DMS153 (cell line): ENCODE measurements at regions not wholly inside any gene's neighbourhood (a gene's known extent, or its start where the extent isn't known, plus 50 kb on each side); places are given as distances from the start of the nearest gene placed in this dataset.
"Not testable (repeated sequence)": the region's sequence is repeated elsewhere in the genome, so short reads cannot be mapped to it uniquely, and the experiment has no call there.

ENCODE experiments used
- DNase-seq: peaks from one replicate; lab custom pipeline; 2025; lab: John Stamatoyannopoulos, UW

DNA sequence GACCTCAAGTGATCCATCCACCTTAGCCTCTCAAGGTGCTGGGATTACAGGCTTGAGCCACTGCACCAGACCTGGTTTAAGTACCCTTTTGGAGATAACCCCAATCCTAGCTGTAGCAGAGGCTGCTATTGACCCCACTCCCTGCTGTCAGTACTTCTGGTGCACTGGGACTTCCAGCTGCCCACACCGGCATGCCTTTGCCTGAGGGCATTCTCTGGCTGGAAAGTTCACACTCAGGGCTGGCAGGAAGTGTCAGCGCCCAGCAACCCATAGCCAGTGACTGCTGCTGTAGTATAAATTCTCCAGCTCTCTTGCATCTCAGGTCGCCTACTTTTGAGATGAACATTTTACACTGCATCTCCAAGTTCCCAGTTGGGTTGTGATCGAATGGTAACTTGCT, 75.3 kb downstream of the UTRN start:
- no peak for DNase-seq

DNA sequence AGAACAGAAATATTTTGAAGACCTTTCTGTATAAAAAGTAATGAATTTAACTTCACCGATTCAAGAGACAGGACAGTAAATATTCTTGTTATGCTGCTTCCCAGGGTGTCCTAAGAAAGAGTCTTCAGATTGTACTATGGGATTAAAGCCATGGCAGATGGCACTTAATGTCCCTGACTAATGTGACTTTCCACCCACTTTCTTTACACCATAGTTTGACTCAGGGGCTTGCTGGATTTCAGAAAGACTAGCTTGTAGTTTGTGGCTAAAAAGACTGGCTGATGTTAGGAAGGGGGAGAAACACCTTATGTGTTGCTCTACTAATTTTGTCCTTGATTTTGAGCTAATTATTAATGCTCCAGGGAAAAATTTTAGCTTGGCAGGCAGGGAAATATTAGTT, 75.9 kb downstream of the UTRN start:
- DNase-seq, result no peak

DNA sequence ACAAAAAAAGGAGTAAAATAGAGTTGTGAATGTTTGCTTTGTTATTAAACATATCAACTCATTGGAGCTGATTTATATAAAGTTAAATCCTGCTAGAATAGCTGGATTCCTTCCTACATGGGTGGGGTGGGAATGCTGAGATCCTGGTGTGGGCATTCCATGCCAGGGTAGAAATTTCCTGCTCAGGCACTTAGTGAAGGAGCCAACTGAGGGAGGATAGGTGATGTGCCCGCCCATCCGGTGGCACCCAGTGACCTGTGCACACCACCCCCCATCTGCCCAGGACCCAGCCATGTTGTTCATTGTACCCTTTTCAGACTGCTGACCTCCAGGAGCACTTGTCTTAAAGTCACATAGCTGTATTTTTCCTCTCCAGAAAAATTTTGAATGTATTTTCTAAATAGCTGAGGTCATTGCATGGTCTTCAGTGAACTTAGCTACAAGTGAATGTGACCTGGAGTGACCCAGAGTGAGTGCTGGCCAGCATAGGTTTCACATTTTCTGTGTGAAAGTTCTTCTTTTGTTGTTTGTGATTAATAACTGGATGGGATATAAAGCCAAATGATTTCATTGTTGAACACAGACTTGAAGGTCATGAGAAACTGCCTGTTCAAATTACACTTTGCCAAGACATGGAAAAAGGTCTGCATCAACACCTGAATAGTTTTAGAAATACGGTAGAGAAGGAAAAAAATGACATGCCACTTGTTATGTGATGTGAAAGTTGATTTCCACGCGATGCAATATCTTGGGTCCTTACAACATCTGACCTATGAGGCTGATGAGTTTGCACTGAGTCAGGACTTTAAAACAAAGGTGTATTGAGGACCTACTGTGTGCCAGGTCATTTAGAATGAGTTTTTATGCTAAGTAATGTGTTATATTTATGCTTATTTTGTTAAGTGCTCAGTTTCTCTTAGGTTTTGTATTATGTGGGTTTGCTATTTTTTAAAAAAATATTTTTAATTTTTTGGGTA, 77.2 kb downstream of the UTRN start:
- DNase-seq, result no peak

DNA sequence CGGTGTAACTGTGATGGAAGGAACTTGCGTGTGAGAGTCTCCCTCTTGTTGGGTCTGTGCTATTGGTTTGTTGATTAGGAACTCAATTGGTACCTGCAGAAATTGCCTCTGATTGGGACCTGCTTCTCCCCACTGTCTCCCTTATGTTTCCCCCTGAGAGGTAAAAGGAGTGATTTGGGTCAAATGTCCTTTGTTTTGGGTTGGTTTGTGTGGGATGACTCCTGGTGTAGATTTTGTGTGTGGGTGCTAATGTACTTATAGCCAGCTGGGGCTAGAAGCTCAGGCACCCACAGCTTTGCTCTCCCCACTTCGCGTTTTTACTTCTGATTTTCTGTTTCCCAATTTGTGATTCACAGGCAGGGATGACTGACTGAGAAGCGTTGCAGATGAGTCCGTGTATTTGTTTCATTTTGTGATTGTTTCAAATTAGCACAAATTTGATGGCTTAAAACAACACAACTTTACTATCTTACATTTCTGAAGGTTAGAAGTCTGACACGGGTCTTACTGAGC, 79.1 kb downstream of the UTRN start:
- no peak for DNase-seq

DNA sequence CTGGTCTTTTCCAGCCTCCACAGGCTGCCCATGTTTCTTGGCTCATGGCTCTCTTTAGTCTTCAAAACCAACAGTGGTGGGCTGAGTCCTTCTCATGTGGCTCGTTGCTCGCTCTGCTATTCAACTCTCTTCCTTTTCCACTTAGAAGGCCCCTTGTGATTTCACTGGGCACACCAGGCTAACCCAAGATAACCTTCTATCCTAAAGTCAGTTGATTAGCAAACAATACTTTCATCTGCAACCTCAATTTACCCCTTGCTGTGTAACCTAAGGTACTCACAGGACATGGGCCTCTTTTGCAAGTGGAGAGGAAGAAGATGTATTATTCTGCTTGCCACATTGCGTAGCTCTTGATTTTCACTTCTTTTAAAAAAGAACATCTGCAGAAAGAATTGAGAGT, 79.6 kb downstream of the UTRN start:
- no peak for DNase-seq

DNA sequence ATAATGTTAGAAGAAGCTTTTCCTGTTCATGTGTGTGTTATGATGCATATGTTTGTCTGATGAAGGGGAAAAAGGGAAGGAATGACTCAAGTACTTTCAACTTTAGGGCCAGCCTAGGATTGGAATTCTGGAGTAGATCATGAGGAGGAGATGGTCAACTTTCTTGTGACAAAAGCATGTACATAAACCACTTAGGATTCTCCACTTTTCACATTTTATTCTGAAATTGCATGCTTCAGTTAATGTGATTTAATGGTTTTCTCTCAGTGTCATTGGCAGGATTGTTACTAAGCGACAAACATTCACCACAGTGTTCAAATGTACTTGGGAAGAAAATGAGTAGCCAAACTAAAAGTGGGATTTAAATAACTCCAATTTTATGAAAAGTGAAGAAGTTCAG, 80.1 kb downstream of the UTRN start:
- no peak for DNase-seq

DNA sequence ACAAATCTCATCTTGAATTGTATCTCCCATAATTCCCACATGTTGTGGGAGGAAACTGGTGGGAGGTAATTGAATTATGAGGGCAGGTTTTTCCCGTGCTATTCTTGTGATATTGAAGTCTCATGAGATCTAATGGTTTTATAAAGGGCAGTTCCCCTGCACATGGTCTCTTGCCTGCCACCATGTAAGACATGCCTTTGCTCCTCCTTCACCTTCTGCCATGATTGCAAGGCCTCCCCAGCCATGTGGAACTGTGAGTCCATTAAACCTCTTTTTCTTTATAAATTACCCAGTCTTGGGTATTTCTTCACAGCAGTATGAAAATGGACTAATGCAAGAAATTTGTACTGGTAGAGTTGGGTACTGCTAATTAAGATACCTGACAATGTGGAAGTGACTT, 84.6 kb downstream of the UTRN start:
- not testable (repeated sequence) for DNase-seq

DNA sequence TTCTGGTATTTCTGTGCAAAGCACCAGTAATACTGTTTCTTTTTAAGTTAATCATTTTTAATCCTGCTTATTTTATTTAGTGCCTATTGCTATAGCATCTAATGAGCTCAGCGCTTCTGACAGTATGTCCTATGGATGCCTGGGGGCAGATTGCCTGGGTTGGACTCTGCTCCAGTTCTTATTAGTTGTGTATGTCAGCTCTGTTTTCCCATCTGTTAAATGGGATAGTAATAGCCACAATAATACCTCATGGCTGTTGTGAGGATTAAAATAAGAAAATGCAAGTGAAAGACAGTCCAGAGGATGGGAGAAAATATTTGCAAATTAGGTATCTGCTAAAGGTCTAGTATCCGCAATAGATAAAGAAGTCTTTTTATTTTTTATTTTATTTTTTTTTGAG, 87.0 kb downstream of the UTRN start:
- DNase-seq, result no peak

DNA sequence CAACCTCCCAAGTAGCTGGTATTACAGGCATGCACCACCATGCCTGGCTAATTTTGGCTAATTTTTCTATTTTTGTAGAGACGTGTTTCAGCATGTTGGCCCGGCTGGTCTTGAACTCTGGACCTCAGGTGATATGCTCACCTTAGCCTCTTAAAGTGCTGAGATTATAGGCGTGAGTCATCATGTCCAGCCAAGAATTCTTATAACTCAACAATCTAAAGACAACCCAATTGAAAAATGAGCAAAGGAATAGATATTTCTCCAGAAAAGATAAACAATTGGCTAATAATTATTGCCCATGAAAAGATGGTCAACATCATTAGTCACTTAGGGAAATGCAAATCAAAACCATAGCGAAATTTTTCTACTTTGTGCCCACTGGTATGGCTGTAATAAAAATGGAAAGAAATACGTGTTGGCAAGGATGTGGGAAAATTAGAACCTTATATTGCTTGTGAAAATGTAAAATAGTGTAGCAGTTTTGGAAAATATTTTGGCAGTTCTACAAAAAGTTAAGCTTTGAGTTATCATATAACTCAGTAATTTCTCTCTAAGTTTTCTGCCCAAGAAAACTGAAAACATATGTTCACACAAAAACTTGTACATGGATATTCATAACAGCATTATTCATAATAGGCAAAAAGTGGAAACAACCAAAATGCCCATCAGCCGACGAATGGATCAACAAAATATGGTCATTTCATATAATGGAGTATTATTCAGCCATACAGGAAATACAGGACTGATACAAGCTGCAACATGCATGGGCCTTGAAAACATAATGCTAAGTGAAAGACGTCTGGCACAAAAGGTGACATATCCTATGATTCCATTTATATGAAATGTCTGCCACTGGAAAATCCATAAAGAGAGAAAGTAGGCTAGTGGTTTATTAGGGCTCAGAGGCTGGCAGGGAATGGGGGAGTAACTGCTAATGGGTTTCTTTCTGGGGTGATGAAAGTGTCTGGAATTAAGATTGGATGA, 87.8 kb downstream of the UTRN start:
- no peak for DNase-seq

DNA sequence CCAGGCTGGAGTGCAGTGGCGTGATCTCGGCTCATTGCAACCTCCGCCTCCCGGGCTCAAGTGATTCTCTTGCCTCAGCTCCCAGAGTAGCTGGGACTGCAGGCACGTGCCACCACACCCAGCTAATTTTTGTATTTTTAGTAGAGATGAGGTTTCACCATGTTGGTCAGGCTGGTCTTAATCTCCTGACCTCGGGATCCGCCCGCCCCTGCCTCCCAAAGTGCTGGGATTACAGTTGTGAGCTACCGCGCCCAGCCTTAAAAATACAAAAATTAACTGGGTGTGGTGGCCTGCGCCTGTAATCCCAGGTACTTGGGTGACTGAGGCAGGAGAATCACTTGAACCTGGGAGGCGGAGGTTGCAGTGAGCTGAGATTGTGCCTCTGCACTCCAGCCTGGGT, 89.4 kb downstream of the UTRN start:
- not testable (repeated sequence) for DNase-seq

DNA sequence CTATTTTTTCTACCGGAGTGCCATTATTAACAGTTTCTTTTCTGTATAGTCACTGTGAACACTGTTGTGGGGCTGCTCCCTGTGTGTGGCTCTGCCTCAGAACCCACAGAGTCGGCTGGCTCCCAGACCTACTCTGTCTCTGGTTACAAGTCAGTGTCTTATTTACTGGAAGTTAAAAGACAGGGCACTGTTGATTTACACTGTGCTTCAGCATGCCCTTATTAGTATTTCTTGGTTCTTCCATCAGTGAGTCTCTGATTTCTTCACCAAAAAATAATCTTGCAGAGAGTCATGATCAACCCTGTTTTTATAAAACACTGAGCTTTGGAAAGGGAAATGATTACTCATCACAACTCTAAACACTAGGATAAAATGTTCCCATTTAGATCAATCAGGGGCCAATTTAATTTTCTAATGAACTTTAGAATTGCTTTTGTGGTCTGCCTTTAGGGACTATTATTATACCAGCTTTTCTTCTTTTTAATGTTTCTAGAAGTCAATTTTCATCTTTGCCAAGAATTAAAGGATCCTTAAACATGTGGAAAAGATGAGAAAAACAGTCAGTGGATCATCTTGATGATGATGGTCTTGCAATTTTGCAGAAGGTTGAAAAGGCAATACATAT, 92.6 kb downstream of the UTRN start:
- no peak for DNase-seq

DNA sequence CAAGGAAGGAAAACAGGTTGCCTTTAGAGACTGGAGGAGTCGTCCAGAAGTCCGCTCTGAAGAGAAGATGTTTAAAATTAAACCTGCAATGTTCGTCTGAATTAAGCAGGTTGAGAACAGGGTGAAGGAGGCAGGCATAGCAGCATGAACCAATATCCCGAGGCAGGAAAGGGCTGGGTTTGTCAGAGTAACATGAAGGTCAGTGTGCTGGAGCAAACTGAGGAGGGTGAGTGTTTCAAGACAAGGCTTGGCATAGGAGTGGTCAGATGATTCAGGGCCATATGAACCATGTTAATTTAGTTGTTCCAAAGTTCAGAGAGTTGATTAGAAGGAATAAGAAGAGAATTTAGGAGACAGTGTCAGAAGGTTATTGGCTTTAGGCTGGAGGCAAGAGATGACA, 93.3 kb downstream of the UTRN start:
- no peak for DNase-seq

DNA sequence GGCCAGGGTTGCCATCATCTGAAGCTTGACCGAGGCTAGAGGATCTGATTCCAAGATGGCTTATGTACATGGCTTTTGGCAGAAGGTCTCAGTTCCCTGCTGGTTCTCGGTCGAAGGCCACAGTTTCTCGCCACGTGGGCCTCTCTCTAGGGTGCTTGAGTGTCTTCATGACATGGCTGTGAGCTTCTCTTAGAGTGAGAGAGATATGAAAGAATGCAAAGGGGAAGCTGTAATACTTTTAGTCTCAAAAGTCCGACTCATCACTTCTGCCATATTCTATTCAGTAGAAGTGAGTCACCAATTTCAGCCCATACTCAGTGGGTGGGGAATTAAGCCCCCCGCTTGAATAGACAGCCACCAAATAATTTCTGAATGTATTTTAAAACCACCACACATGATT, 94.2 kb downstream of the UTRN start:
- DNase-seq, result no peak

DNA sequence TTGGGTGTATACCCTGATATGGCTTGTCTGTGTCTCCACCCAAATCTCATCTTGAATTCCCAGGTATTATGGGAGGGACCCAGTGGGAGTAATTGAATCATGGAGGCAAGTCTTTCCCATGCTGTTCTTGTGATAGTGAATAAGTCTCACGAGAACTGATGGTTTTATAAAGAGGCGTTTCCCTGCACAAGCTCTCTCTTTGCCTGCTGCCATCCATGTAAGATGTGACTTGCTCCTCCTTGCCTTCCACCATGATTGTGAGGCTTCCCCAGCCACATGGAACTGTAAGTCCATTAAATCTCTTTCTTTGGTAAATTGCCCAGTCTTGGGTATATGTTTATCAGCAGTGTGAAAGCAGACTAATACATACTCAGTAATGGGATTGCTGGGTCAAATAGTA, 96.4 kb downstream of the UTRN start:
- not testable (repeated sequence) for DNase-seq

DNA sequence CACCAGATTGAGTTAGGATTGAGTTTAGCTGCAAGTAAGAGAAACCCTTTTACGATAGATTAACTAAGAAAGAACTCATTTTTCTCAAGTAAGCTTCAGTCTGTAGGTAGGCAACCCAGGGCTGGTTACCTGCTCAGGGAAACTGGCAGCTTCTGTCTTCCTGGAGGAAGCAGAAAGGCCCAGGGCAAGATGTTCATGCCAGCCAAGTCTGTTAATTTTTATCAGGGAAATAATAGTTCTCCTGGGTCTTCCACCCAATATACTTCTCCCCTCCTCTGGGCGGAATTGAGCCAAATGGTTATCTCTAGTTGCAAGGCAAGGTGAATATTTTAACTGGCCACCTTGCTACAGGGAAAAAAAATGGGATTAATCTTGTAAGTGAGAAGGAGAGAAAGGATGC, 98.2 kb downstream of the UTRN start:
- DNase-seq, result no peak

DNA sequence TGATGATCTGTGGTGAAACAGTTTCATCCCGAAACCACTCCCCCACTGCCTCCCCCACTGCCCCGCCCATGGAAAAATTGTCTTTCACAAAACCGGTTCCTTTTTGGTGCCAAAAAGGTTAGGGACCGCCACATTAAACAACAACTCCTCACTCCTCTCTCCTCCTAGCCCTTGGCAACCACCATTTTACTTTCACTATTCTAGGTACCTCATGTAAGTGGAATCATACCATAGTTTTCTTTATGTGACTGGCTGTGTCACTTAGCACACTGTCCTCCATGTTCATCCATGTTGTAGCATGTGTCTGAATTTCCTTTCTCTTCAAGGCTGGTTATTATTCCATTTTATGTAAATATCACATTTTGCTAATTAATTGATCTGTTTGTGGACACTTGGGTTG, 99.3 kb downstream of the UTRN start:
- no peak for DNase-seq

DNA sequence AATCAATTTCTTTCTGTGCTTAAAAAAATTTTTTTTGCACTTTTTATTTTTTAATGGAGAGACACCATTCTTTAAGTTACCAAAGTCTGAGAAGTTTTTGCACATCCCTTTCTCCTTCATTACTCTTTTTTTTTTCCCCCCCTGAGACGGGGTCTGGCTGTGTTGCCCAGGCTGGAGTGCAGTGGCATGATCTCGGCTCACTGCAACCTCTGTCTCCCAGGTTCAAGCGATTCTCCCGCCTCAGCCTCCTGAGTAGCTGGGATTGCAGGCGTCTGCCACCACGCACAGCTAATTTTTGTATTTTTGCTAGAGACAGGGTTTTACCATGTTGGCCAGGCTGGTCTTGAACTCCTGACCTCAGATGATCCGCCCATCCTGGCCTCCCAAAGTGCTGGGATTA, 104.3 kb downstream of the UTRN start:
- DNase-seq, result not testable (repeated sequence)

DNA sequence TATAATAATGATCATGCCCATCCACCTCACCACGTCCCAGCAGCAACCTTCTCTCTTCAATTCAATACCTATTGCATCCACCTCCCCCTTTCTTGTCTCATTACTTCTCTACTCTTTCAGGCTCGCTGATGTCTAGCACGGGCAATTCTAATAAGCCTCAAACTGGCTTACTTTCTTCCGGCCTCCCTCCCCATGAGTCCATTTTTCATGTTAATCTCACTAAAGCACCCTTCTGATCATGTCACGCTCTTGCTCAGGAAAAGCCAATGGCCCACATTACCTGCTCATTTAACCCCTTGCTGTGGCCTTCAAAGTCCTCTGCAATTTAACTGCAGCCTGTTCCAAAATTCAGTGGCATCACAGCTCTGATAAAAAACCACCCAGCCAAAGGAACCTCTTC, 105.1 kb downstream of the UTRN start:
- no peak for DNase-seq

DNA sequence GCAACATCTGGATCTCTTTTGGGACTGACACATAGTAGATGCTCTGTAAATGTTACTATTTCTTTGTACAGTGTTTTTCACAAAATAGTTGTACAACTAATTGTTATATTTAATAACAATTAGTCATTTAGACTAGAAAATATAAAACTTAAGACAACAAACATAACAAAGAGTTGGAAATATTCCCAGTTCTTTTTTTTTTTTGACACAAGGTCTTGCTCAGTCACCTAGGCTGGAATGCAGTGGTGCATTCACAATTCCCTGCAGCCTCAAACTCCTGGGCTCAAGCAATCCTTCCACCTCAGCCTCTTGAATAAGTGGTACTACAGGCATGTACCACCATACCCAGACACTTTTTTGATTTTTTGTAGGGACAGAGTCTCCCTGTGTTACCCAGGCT, 105.8 kb downstream of the UTRN start:
- DNase-seq, result no peak

DNA sequence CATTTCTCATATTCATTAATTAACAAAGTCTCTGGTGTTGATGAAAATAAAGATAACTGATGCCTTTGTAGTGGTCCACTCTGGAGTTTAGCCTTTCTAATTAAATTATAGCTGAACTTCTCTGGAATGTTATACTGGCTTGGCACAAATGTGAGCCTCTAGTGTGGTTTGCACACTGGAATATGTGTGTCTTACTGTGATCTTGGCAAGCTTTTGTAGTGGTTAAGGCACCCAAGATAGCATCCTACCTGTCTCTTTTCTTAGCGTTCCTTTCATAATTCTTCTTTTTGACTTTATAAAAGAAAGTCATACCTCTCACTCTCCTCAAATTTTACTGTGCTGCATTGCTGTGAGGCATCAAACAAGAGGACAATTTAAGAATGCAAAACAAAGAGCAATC, 107.4 kb downstream of the UTRN start:
- DNase-seq, result no peak

DNA sequence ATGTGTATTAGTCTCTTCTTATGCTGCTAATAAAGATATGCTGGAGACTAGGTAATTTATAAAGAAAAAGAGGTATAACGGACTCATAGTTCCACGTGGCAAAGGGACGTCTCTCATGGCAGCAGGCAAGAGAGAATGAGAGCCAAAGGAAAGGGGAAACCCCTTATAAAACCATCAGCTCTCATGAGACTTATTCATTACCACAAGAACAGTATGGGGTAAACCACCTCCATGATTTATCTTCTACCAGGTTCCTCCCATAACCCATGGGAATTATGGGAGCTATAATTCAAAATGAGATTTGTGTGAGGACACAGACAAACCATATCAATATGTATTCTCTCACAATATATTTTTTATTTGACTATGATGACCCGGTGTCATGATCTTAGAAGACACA, 109.1 kb downstream of the UTRN start:
- no peak for DNase-seq

DNA sequence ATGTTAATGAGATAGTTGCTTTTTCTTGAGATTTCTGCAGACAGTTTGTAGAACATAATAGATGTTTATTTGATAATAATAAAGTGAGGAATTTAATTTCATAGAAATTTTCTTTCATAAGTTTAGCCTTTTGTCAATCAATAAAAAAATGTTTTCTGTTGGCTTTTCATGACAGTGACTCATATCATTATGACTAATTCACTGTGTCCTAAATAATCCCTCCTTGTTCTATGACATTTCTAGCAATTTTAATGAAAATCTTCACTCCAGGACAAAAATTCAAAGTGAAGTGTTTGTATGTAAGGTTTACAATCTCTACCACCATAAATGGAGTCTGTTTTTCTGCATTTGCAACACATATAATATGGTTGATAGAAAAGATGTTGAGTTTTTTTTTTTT, 109.9 kb downstream of the UTRN start:
- no peak for DNase-seq
